ENCODE measurements at regions not wholly inside any gene's neighbourhood (a gene's known extent, or its start where the extent isn't known, plus 50 kb on each side); places are given as distances from the start of the nearest gene placed in this dataset.
"Not testable (repeated sequence)": the region's sequence is repeated elsewhere in the genome, so short reads cannot be mapped to it uniquely, and the experiment has no call there.

DNA sequence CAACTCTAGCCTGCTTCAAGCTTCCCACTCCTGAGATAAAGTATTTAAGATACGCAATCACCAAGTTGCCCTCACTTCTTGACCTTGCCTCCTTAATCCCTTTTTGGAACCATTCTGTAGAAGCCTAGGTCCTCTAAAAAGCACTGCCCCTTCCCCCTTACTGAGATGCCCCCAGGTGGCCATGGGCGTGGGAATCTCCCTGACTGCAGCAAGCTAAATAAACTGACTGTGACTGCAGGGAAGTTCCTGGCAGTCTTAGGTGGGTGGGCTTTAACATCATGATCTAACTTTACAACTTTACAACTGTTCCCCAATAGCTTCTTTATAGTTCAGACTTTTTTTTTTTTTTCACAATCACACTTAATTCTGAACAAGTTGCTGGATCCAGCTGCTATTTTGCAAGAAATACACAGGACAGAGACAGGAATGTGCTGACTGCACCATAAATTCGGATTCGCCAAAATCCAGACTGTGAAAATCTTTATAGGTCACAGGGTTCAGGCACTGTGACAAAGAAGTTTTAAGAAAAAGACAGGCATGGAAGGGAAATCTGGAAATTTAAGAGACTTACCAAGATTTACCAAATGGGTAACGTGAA is 344.2 kb upstream of the SULF2 start:
- no peaks in the 10 kb centered on the region for H3K9me2 ChIP-seq (replicated peaks; ENCODE audit: control insufficient read depth, low read length)
- no peak overlapping the region for H3K27ac ChIP-seq (ENCODE audit: low read depth, low read length)
- peaks cover 9% of the 10 kb centered on the region; the same call in 1 of the 2 replicates for H3K9me3 ChIP-seq (ENCODE audit: control insufficient read depth, insufficient read depth, low read length)
- no peaks in the 10 kb centered on the region for H3K79me2 ChIP-seq (ENCODE audit: control insufficient read depth, low read length)
- no peaks in the 10 kb centered on the region for H4K20me1 ChIP-seq (ENCODE audit: control insufficient read depth, insufficient read depth, low read depth, low read length)
- no peak overlapping the region for H3K4me2 ChIP-seq (ENCODE audit: low read length)
- no peaks in the 10 kb centered on the region for H3K4me1 ChIP-seq (ENCODE audit: control insufficient read depth, low read length)
- TF ChIP-seq, protein P1, sequence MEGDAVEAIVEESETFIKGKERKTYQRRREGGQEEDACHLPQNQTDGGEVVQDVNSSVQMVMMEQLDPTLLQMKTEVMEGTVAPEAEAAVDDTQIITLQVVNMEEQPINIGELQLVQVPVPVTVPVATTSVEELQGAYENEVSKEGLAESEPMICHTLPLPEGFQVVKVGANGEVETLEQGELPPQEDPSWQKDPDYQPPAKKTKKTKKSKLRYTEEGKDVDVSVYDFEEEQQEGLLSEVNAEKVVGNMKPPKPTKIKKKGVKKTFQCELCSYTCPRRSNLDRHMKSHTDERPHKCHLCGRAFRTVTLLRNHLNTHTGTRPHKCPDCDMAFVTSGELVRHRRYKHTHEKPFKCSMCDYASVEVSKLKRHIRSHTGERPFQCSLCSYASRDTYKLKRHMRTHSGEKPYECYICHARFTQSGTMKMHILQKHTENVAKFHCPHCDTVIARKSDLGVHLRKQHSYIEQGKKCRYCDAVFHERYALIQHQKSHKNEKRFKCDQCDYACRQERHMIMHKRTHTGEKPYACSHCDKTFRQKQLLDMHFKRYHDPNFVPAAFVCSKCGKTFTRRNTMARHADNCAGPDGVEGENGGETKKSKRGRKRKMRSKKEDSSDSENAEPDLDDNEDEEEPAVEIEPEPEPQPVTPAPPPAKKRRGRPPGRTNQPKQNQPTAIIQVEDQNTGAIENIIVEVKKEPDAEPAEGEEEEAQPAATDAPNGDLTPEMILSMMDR (IDR thresholded peaks at IDR 0.05; ENCODE audit: low read depth, low read length, poor library complexity, severe bottlenecking) = no peak
- TF ChIP-seq EZH2phosphoT487 (IDR thresholded peaks at IDR 0.05; ENCODE audit: borderline replicate concordance, low read length) = no peak
- H3K27me3 ChIP-seq (ENCODE audit: control insufficient read depth, low read length) = 0 out of 2 replicates have a peak, but pooled peaks cover 4% of the 10 kb centered on the region
- H3F3A ChIP-seq (ENCODE audit: control insufficient read depth, insufficient read depth) = no peaks in the 10 kb centered on the region
- no peak overlapping the region for H3K4me3 ChIP-seq (ENCODE audit: low read length)
- no peaks in the 10 kb centered on the region for H3K36me3 ChIP-seq (ENCODE audit: control insufficient read depth, low read length)

DNA sequence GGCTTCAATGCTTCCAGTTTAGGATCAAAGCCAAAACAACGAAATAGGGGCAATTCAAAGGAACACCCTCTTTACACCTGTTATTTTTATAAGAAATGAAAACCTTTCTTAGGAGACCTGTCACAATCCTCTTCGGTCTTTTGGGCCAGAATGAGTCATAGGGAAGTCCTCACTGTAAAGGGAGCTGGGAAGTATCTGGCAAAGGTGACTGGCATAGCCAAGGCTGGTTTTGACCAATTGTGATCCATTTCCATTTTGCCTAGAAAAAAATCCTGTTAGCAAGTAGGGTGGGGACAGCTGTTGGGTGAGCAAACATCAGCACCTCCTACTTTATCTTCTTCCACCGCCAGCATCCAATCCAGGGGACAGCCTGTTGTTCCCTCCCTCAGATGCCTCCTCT is 343.2 kb upstream of the SULF2 start:
- H3K4me3 ChIP-seq (ENCODE audit: low read length) = no peak overlapping the region
- H3K27me3 ChIP-seq (ENCODE audit: control insufficient read depth, low read length) = 0 out of 2 replicates have a peak, but pooled peaks cover 4% of the 10 kb centered on the region
- TF ChIP-seq EZH2phosphoT487 (IDR thresholded peaks at IDR 0.05; ENCODE audit: borderline replicate concordance, low read length) = no peak
- TF ChIP-seq, protein P1 (IDR thresholded peaks at IDR 0.05; ENCODE audit: low read depth, low read length, poor library complexity, severe bottlenecking) = no peak

DNA sequence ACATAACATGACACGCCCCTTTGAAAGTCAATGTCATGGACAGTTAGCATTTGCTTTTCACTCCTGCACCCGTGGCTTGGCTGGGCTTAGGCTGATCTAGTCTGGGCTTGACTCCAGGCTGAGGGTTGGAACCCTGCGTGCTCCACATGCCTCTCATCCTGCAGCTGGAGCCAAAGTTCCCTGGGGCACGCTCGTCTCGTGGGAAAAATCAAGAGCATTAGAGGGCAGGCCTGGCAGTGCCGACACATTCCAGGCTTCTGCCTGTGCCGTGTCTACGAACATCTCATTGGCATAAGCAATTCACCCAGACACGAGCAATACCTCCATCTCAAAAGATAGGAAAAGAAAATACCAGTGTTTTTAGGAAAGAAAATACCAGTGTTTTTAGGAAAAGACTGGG is 342.7 kb upstream of the SULF2 start:
- H3K79me2 ChIP-seq (ENCODE audit: control insufficient read depth, low read length); H3K4me2 ChIP-seq (ENCODE audit: low read length); H3K9me2 ChIP-seq (replicated peaks; ENCODE audit: control insufficient read depth, low read length); H3K36me3 ChIP-seq (ENCODE audit: control insufficient read depth, low read length); H3K9me3 ChIP-seq (ENCODE audit: control insufficient read depth, insufficient read depth, low read length); H3K27ac ChIP-seq (ENCODE audit: low read depth, low read length); H3K4me1 ChIP-seq (ENCODE audit: control insufficient read depth, low read length); H4K20me1 ChIP-seq (ENCODE audit: control insufficient read depth, insufficient read depth, low read depth, low read length); H3K27me3 ChIP-seq (ENCODE audit: control insufficient read depth, low read length); H3F3A ChIP-seq (ENCODE audit: control insufficient read depth, insufficient read depth); H3K4me3 ChIP-seq (ENCODE audit: low read length): not testable (repeated sequence)

More for the DNA sequence above, 343.2 kb upstream of the SULF2 start:
- H3K27ac ChIP-seq (ENCODE audit: low read depth, low read length) = no peak overlapping the region
- no peaks in the 10 kb centered on the region for H4K20me1 ChIP-seq (ENCODE audit: control insufficient read depth, insufficient read depth, low read depth, low read length)
- peaks cover 9% of the 10 kb centered on the region; the same call in 1 of the 2 replicates for H3K9me3 ChIP-seq (ENCODE audit: control insufficient read depth, insufficient read depth, low read length)
- no peaks in the 10 kb centered on the region for H3K4me1 ChIP-seq (ENCODE audit: control insufficient read depth, low read length)
- no peaks in the 10 kb centered on the region for H3K79me2 ChIP-seq (ENCODE audit: control insufficient read depth, low read length)
- no peaks in the 10 kb centered on the region for H3K9me2 ChIP-seq (replicated peaks; ENCODE audit: control insufficient read depth, low read length)
- no peak overlapping the region for H3K4me2 ChIP-seq (ENCODE audit: low read length)
- H3K36me3 ChIP-seq (ENCODE audit: control insufficient read depth, low read length) = no peaks in the 10 kb centered on the region
- no peaks in the 10 kb centered on the region for H3F3A ChIP-seq (ENCODE audit: control insufficient read depth, insufficient read depth)

DNA sequence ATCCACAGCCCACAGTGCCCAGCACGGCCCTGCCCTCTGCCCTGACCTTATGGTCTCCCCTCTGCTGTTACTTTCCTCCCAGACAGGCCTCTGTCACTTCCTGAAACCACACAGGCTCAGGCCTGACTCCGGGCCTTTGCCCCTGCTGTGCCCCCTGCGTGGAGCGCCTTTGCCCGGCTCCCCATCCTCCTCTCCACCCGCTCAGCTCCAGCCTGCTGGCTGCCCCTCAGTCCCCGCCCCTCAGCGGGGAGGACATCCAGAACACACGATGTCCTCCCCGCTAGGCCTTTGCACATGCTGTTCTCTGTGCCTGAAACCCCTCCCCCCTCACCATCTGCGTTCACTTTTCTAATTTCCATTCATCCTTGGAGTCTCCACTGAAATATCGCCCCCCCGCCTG is 341.9 kb upstream of the SULF2 start:
- not testable (repeated sequence) for H3K79me2 ChIP-seq (ENCODE audit: control insufficient read depth, low read length); H3K4me3 ChIP-seq (ENCODE audit: low read length); H3K4me2 ChIP-seq (ENCODE audit: low read length); H4K20me1 ChIP-seq (ENCODE audit: control insufficient read depth, insufficient read depth, low read depth, low read length); H3F3A ChIP-seq (ENCODE audit: control insufficient read depth, insufficient read depth); H3K27me3 ChIP-seq (ENCODE audit: control insufficient read depth, low read length); H3K9me2 ChIP-seq (replicated peaks; ENCODE audit: control insufficient read depth, low read length); H3K9me3 ChIP-seq (ENCODE audit: control insufficient read depth, insufficient read depth, low read length); H3K27ac ChIP-seq (ENCODE audit: low read depth, low read length); H3K36me3 ChIP-seq (ENCODE audit: control insufficient read depth, low read length); H3K4me1 ChIP-seq (ENCODE audit: control insufficient read depth, low read length)
